Body of pancreas (tissue), 4 donors: ENCODE measurements at regions not wholly inside any gene's neighbourhood (a gene's known extent, or its start where the extent isn't known, plus 50 kb on each side); places are given as distances from the start of the nearest gene placed in this dataset.

Experiments used
- POLR2A ChIP-seq, 3 donors: fragments of 450-650 bp; IDR thresholded peaks; one replicate each; pipeline ENCODE4 v1.6.1; 2016; ENCODE audit warnings: antibody characterized with exemption in 3 of 3, mild to moderate bottlenecking in 2 of 3
- TF ChIP-seq, protein P1 (sequence below), 7 experiments: fragments of 450-650 bp in 4 of 7; fragments of 200-600 bp in 3 of 7; sonication (generic) in 3 of 7; IDR thresholded peaks; one replicate each; pipeline ENCODE4 v1.5.1; 2016 to 2019; ENCODE audit warnings: antibody characterized with exemption in 7 of 7

DNA sequence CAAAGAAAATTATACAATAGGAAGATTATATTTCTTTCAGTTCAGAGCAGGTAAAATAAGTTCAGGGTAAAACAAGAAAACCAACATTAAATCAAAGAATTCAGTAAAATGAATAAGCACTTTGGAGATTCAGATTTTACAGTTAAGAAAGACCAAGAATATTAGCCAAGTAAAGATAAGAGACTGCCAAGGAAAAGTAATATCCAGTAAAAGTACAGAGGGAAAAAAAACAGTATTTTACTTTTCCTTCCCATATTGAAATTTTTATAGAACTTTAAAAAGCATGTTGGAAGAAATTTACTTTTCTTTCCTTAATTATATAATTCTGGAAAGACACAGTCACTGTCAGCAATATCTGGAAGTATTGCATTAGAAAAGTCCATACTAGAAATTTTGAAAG lies 393.4 kb downstream of the NFIB start:
- TF ChIP-seq, protein P1, sequence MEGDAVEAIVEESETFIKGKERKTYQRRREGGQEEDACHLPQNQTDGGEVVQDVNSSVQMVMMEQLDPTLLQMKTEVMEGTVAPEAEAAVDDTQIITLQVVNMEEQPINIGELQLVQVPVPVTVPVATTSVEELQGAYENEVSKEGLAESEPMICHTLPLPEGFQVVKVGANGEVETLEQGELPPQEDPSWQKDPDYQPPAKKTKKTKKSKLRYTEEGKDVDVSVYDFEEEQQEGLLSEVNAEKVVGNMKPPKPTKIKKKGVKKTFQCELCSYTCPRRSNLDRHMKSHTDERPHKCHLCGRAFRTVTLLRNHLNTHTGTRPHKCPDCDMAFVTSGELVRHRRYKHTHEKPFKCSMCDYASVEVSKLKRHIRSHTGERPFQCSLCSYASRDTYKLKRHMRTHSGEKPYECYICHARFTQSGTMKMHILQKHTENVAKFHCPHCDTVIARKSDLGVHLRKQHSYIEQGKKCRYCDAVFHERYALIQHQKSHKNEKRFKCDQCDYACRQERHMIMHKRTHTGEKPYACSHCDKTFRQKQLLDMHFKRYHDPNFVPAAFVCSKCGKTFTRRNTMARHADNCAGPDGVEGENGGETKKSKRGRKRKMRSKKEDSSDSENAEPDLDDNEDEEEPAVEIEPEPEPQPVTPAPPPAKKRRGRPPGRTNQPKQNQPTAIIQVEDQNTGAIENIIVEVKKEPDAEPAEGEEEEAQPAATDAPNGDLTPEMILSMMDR (IDR thresholded peaks at IDR 0.05), result no peak
- no peak for TF ChIP-seq POLR2A (IDR thresholded peaks at IDR 0.05)
